GM13977 (cell line): ENCODE measurements at regions not wholly inside any gene's neighbourhood (a gene's known extent, or its start where the extent isn't known, plus 50 kb on each side); places are given as distances from the start of the nearest gene placed in this dataset.

Experiments used
- DNase-seq: peaks from one replicate; pipeline ENCODE4 v3.0.0; 2012; ENCODE audit warnings: low spot score
- CTCF ChIP-seq: IDR thresholded peaks from 2 replicates; pipeline ENCODE4 v1.5.1; 2012; ENCODE audit warnings: mild to moderate bottlenecking, control low read depth; ENCODE audit not compliant: insufficient read depth; ENCODE audit errors: extremely low read depth, missing control alignments
- in situ Hi-C: fragments of 300-500 bp; cut with MboI; formaldehyde crosslinking; loops from one replicate; pipeline ENCODE4 v1.12.0; 2022; ENCODE audit warnings: low sequenced_read_pairs, low pct_unique_long_range_greater_than_20kb, mixed read lengths, inconsistent platforms; ENCODE audit not compliant: unreplicated experiment

- in situ Hi-C loops: no loop called here
- no peak for TF ChIP-seq CTCF
- no peak for DNase-seq
Observed at GRCh38 chr11:30171661-30172060, 59.2 kb upstream of the FSHB start.

GRCh38 chr11:30172158-30172557, 58.7 kb upstream of the FSHB start:
- in situ Hi-C loops: no loop called here
- TF ChIP-seq CTCF: no peak
- DNase-seq: no peak

GRCh38 chr11:30172883-30173311, 57.9 kb upstream of the FSHB start:
- no peak for TF ChIP-seq CTCF
- DNase-seq: no peak
- in situ Hi-C loops: no loop called here

GRCh38 chr11:30174265-30175020, 56.4 kb upstream of the FSHB start:
- no peak for DNase-seq
- in situ Hi-C loops: no loop called here
- TF ChIP-seq CTCF: no peak
